Adrenal gland (tissue), 9 donors: ENCODE measurements at regions not wholly inside any gene's neighbourhood (a gene's known extent, or its start where the extent isn't known, plus 50 kb on each side); places are given as distances from the start of the nearest gene placed in this dataset.

ENCODE experiments used
- DNase-seq, 7 donors: peaks; one replicate each; pipeline ENCODE4 v3.0.0-alpha.2; 2019 to 2020
- H3K27ac ChIP-seq, 5 donors: fragments of 200-600 bp; sonication (generic) in 4 of 5; 1 replicate in 3 of 5; 2 replicates in 2 of 5; pipeline versions ENCODE4 v1.5.1 to v1.8.0; 2016 to 2020; ENCODE audit warnings: mild to moderate bottlenecking in 1 of 5
- H3K27me3 ChIP-seq: fragments of 200-600 bp; 2 replicates; pipeline ENCODE4 v1.8.0; 2021
- H3K36me3 ChIP-seq, 2 donors: fragments of 200-600 bp; replicated peaks in 1 of 2; 1 replicate in 1 of 2; 2 replicates in 1 of 2; pipeline versions ENCODE4 v1.5.1 to v1.8.0; 2018 to 2022
- H3K4me1 ChIP-seq, 2 donors: fragments of 200-600 bp; replicated peaks in 1 of 2; 1 replicate in 1 of 2; 2 replicates in 1 of 2; pipeline versions ENCODE4 v1.5.1 to v1.8.0; 2018 to 2021
- H3K4me3 ChIP-seq, 4 donors: fragments of 200-600 bp; sonication (generic) in 3 of 4; one replicate each; pipeline ENCODE4 v1.5.1; 2016 to 2018
- H3K9me3 ChIP-seq, 3 donors: fragments of 200-600 bp; sonication (generic) in 1 of 3; replicated peaks in 1 of 3; 1 replicate in 2 of 3; 2 replicates in 1 of 3; pipeline versions ENCODE4 v1.5.1 to v1.8.0; 2016 to 2021
- CTCF ChIP-seq, 6 experiments: fragments of 450-650 bp in 4 of 6; fragments of 200-600 bp in 2 of 6; sonication (generic) in 1 of 6; IDR thresholded peaks; 1 replicate in 5 of 6; 2 replicates in 1 of 6; pipeline versions ENCODE4 v1.5.1 to v1.8.0; 2016 to 2021; ENCODE audit warnings: antibody characterized with exemption in 6 of 6, mild to moderate bottlenecking in 2 of 6, moderate library complexity in 1 of 6
- POLR2A ChIP-seq, 2 donors: fragments of 450-650 bp; IDR thresholded peaks; one replicate each; pipeline ENCODE4 v1.6.1; 2017; ENCODE audit warnings: antibody characterized with exemption in 2 of 2, mild to moderate bottlenecking in 2 of 2, moderate library complexity in 1 of 2
- WGBS, 4 donors: extraction: QIAGEN DNeasy Blood & Tissue Kit in 2 of 4; methylation state at CpG; one replicate each; pipeline versions ENCODE4 v1.1.5 to v1.1.7; 2013 to 2017; 5-methylcytosine and 5-hydroxymethylcytosine counted together
- intact Hi-C, 2 donors: fragments of 100-400 bp; cut with DNase I; formaldehyde crosslinking; loops; one replicate each; pipeline versions ENCODE4 v1.14.1 to v1.15.0; 2022 to 2023
- donor health status: healthy with polysubstance abuse.
- donor health status: Bipolar disorder and iron deficiency.
- donor health status: DM: yes; HTN: yes; CAD: no.
- donor health status: DM: no; HTN: no; CAD: no.
- donor health status: DM: no; HTN: no; CAD: no.

- no peaks in the 10 kb centered on the region for H3K36me3 ChIP-seq
- no peak overlapping the region for H3K27ac ChIP-seq
- no peak for DNase-seq
- no peaks in the 10 kb centered on the region for H3K9me3 ChIP-seq
- H3K27me3 ChIP-seq = no peaks in the 10 kb centered on the region
- intact Hi-C loops = no loop called here
- H3K4me1 ChIP-seq = no peaks in the 10 kb centered on the region
- 86 to 95% (median 90%) methylated on average over 1 of the region's 1 CpG for WGBS, 4 donors
- H3K4me3 ChIP-seq = no peak overlapping the region
- TF ChIP-seq CTCF (IDR thresholded peaks at IDR 0.05) = no peak
- TF ChIP-seq POLR2A (IDR thresholded peaks at IDR 0.05) = no peak
These were observed 95.2 kb upstream of the DKK2 start for GRCh38 chr4:107131295-107131694.

GRCh38 chr4:107130157-107130556 lies 94.0 kb upstream of the DKK2 start:
- intact Hi-C loops = no loop called here
- H3K36me3 ChIP-seq = no peaks in the 10 kb centered on the region
- H3K27me3 ChIP-seq = no peaks in the 10 kb centered on the region
- H3K27ac ChIP-seq = no peak overlapping the region
- TF ChIP-seq POLR2A (IDR thresholded peaks at IDR 0.05) (no peak), CTCF (IDR thresholded peaks at IDR 0.05) (no peak)
- H3K4me3 ChIP-seq = no peak overlapping the region
- H3K4me1 ChIP-seq = no peaks in the 10 kb centered on the region
- H3K9me3 ChIP-seq = no peaks in the 10 kb centered on the region
- WGBS, 4 donors = 67 to 81% (median 72%) methylated on average over 3 of the region's 3 CpGs
- no peak for DNase-seq

GRCh38 chr4:107129611-107130010 lies 93.5 kb upstream of the DKK2 start:
- Histone ChIP-seq H3K36me3 (no peaks in the 10 kb centered on the region), H3K27ac (no peak overlapping the region), H3K9me3 (no peaks in the 10 kb centered on the region), H3K4me1 (no peaks in the 10 kb centered on the region), H3K27me3 (no peaks in the 10 kb centered on the region), H3K4me3 (no peak overlapping the region)
- intact Hi-C loops = no loop called here
- WGBS, 4 donors = 86 to 91% (median 86%) methylated on average over 1 of the region's 1 CpG
- no peak for DNase-seq
- TF ChIP-seq CTCF (IDR thresholded peaks at IDR 0.05) = no peak
- TF ChIP-seq POLR2A (IDR thresholded peaks at IDR 0.05) = no peak

GRCh38 chr4:107129076-107129475 lies 93.0 kb upstream of the DKK2 start:
- WGBS, 4 donors = 41 to 54% (median 44%) methylated on average over 2 of the region's 2 CpGs
- DNase-seq = no peak
- Histone ChIP-seq H3K27ac (no peak overlapping the region), H3K36me3 (no peaks in the 10 kb centered on the region), H3K27me3 (no peaks in the 10 kb centered on the region), H3K4me1 (no peaks in the 10 kb centered on the region), H3K4me3 (no peak overlapping the region), H3K9me3 (no peaks in the 10 kb centered on the region)
- intact Hi-C loops = no loop called here
- TF ChIP-seq CTCF (IDR thresholded peaks at IDR 0.05) = no peak
- no peak for TF ChIP-seq POLR2A (IDR thresholded peaks at IDR 0.05)
